ENCODE measurements at regions not wholly inside any gene's neighbourhood (a gene's known extent, or its start where the extent isn't known, plus 50 kb on each side); places are given as distances from the start of the nearest gene placed in this dataset.

- TF ChIP-seq CTCF (IDR thresholded peaks at IDR 0.05) (no peak), POLR2AphosphoS5 (IDR thresholded peaks at IDR 0.05) (no peak), EP300 (IDR thresholded peaks at IDR 0.05) (no peak), POLR2A (IDR thresholded peaks at IDR 0.05) (no peak)
These were observed 131.9 kb downstream of the GPR37 start for GRCh38 chr7:124633740-124634139.
